BLaER1 treated with 17β-estradiol and CSF1 and Interleukin-3, amounts not matched to agents 10 nM and 100 nM (cell line): ENCODE measurements at regions not wholly inside any gene's neighbourhood (a gene's known extent, or its start where the extent isn't known, plus 50 kb on each side); places are given as distances from the start of the nearest gene placed in this dataset.
"Not testable (repeated sequence)": the region's sequence is repeated elsewhere in the genome, so short reads cannot be mapped to it uniquely, and the experiment has no call there.

Source experiments
- H3K27ac ChIP-seq, 11 experiments: shearing (Covaris generic); formaldehyde crosslinking; 2 replicates each; pipeline ENCODE4 v1.8.1; 2022
- H3K27me3 ChIP-seq, 11 experiments: shearing (Covaris generic); formaldehyde crosslinking; 2 replicates each; pipeline ENCODE4 v1.8.1; 2022
- H3K36me3 ChIP-seq, 11 experiments: shearing (Covaris generic); formaldehyde crosslinking; 2 replicates each; pipeline ENCODE4 v1.8.1; 2022
- H3K4me1 ChIP-seq, 10 experiments: shearing (Covaris generic); formaldehyde crosslinking; 2 replicates each; pipeline ENCODE4 v1.8.1; 2022
- H3K4me2 ChIP-seq, 11 experiments: shearing (Covaris generic); formaldehyde crosslinking; 2 replicates each; pipeline ENCODE4 v1.8.1; 2022
- H3K4me3 ChIP-seq, 10 experiments: shearing (Covaris generic); formaldehyde crosslinking; 2 replicates each; pipeline ENCODE4 v1.8.1; 2022
- H3K9ac ChIP-seq, 11 experiments: shearing (Covaris generic); formaldehyde crosslinking; 2 replicates each; pipeline ENCODE4 v1.8.1; 2022
- H3K9me3 ChIP-seq, 11 experiments: shearing (Covaris generic); formaldehyde crosslinking; replicated peaks in 1 of 11; 2 replicates each; pipeline ENCODE4 v1.8.1; 2022
- H4K20me1 ChIP-seq, 11 experiments: shearing (Covaris generic); formaldehyde crosslinking; 2 replicates each; pipeline ENCODE4 v1.8.1; 2022
- Cebpa-rat ChIP-seq, 11 experiments: shearing (Covaris generic); IDR thresholded peaks; 2 replicates each; pipeline ENCODE4 v1.8.1; 2022

GRCh38 chr14:22500525-22500924 is 88.5 kb downstream of the DAD1 start:
- Histone ChIP-seq H3K9ac (peak overlapping the region in 2 of 11 experiments; percentile 3 to 27; a peak in 3 of 22 replicates), H3K4me1 (peaks cover 15 to 97% (median 78%) of the 10 kb centered on the region in 10 experiments; a peak in 19 of 20 replicates), H4K20me1 (peaks cover 0 to 100% (median 12%) of the 10 kb centered on the region in 11 experiments; a peak in 11 of 22 replicates), H3K4me3 (no peak overlapping the region), H3K27me3 (no peaks in the 10 kb centered on the region), H3K4me2 (peak overlapping the region in 7 of 11 experiments; percentile 6 to 36 (median 19); a peak in 13 of 22 replicates), H3K27ac (peak overlapping the region in 5 of 11 experiments; percentile 2 to 47 (median 24); a peak in 2 of 22 replicates), H3K9me3 (no peaks in the 10 kb centered on the region), H3K36me3 (peaks cover 0 to 100% (median 73%) of the 10 kb centered on the region in 11 experiments; a peak in 14 of 22 replicates)
- no peak for TF ChIP-seq Cebpa-rat (IDR thresholded peaks at IDR 0.05)

- H3K9ac ChIP-seq = 0 out of 22 replicates have a peak overlapping the region, but pooled peaks of 3 of the 11 experiments have one; percentile 0 to 11 (median 8)
- H3K27me3 ChIP-seq = no peaks in the 10 kb centered on the region
- no peak overlapping the region for H3K4me3 ChIP-seq
- peak overlapping the region in 8 of 11 experiments; percentile 13 to 69 (median 31); a peak in 15 of 22 replicates for H3K27ac ChIP-seq
- H3K4me2 ChIP-seq = peak overlapping the region; percentile 47 to 85 (median 69)
- no peak for TF ChIP-seq Cebpa-rat (IDR thresholded peaks at IDR 0.05)
- no peaks in the 10 kb centered on the region for H3K9me3 ChIP-seq
- peaks cover 11 to 100% (median 94%) of the 10 kb centered on the region in 10 experiments for H3K4me1 ChIP-seq
- H4K20me1 ChIP-seq = peaks cover 0 to 100% (median 8%) of the 10 kb centered on the region in 11 experiments; a peak in 11 of 22 replicates
- peaks cover 0 to 100% (median 73%) of the 10 kb centered on the region in 11 experiments; a peak in 14 of 22 replicates for H3K36me3 ChIP-seq
These were observed 91.3 kb downstream of the DAD1 start for GRCh38 chr14:22497671-22498093.

DNA sequence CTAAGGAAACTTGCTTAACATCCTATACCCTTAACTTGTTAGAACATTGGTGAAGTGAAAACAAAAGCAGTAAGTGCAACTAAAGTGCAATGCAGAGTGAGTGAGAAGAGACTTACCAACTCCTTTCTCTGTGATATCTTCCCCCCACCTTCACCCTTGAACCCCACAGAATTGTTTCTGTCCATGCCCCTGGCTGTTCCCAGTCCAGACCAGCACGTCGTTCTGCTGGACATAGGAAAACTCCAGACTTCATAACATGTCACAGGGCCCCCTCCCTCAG is 91.9 kb downstream of the DAD1 start:
- H3K9ac ChIP-seq = peak overlapping the region in 2 of 11 experiments; percentile 0 to 8; a peak in 1 of 22 replicates
- peaks cover 13 to 100% (median 94%) of the 10 kb centered on the region in 10 experiments for H3K4me1 ChIP-seq
- H3K4me2 ChIP-seq = peak overlapping the region in 10 of 11 experiments; percentile 47 to 85 (median 72); a peak in 20 of 22 replicates
- no peak overlapping the region for H3K4me3 ChIP-seq
- no peak for TF ChIP-seq Cebpa-rat (IDR thresholded peaks at IDR 0.05)
- peaks cover 0 to 100% (median 73%) of the 10 kb centered on the region in 11 experiments; a peak in 14 of 22 replicates for H3K36me3 ChIP-seq
- H3K27me3 ChIP-seq = no peaks in the 10 kb centered on the region
- peak overlapping the region in 8 of 11 experiments; percentile 13 to 69 (median 31); a peak in 14 of 22 replicates for H3K27ac ChIP-seq
- peaks cover 0 to 100% (median 5%) of the 10 kb centered on the region in 11 experiments; a peak in 9 of 22 replicates for H4K20me1 ChIP-seq
- no peaks in the 10 kb centered on the region for H3K9me3 ChIP-seq

DNA sequence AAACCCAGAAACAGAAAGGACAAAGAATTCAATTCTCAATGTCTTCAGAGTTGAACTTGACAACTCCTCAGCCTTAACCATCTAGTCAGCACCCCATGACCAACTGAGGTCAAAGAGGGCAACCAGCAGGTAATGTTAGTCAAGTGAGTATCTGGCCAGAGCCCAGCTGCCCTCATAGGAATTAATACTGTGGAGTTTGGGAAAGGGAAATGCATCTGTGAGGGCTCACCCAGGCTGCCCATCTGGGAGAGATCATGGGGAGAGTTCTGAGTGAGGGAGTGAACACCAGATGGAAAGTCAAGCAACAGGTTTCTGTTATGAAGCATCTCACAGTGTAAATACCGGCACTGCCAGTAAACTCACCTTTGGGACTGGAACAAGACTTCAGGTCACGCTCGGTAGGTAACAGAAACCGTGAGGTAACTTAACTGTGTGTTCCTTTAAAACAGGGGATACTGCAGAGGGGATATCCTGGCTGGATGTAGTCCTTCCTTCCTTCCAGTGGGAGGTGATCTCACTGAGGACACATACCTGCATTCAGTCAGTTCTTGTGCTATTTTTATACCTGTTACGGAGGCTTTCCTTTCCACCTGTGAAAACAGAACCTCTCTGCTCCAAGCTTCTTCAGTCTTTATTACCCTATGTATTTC is 94.4 kb downstream of the DAD1 start:
- no peak for TF ChIP-seq Cebpa-rat (IDR thresholded peaks at IDR 0.05)
- no peaks in the 10 kb centered on the region for H3K27me3 ChIP-seq
- H3K36me3 ChIP-seq = peaks cover 0 to 96% (median 58%) of the 10 kb centered on the region in 11 experiments; a peak in 14 of 22 replicates
- peak overlapping the region in 10 of 11 experiments; percentile 3 to 92 (median 78); a peak in 17 of 22 replicates for H3K4me2 ChIP-seq
- H3K27ac ChIP-seq = peak overlapping the region in 7 of 11 experiments; percentile 18 to 89 (median 69); a peak in 10 of 22 replicates
- peak overlapping the region in 2 of 11 experiments; percentile 78 to 80; a peak in 5 of 22 replicates for H3K9ac ChIP-seq
- H4K20me1 ChIP-seq = peaks cover 0 to 86% (median 0%) of the 10 kb centered on the region in 11 experiments; a peak in 7 of 22 replicates
- peaks cover 34 to 98% (median 91%) of the 10 kb centered on the region in 10 experiments for H3K4me1 ChIP-seq
- peak overlapping the region in 3 of 10 experiments; percentile 62 to 71 (median 70); a peak in 4 of 20 replicates for H3K4me3 ChIP-seq
- no peaks in the 10 kb centered on the region for H3K9me3 ChIP-seq

DNA sequence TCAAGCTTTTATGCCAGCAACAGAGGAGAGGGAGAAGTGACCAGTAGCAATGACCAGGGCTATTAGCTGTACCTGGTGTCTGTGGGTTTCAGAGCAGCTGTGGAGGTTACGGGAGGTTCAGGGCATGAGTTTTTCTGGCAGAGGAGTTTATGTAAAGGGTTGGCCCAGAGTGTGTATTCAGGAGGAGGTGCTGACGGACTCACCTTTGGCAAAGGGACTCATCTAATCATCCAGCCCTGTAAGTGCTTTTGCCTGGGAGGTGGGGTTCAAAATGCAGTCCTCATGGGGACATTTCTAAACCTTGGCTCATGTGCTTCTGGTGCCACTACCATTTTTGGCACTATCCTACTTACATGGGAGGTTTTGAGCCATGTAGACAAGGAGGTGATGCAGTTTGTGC is 95.3 kb downstream of the DAD1 start:
- Histone ChIP-seq H3K27ac (peak overlapping the region in 7 of 11 experiments; percentile 21 to 89 (median 69); a peak in 11 of 22 replicates), H4K20me1 (peaks cover 0 to 86% (median 0%) of the 10 kb centered on the region in 11 experiments; a peak in 7 of 22 replicates), H3K36me3 (peaks cover 0 to 95% (median 52%) of the 10 kb centered on the region in 11 experiments; a peak in 14 of 22 replicates), H3K9me3 (no peaks in the 10 kb centered on the region), H3K9ac (peak overlapping the region in 3 of 11 experiments; percentile 78 to 81 (median 80); a peak in 6 of 22 replicates), H3K27me3 (no peaks in the 10 kb centered on the region), H3K4me2 (peak overlapping the region in 9 of 11 experiments; percentile 24 to 92 (median 81); a peak in 17 of 22 replicates), H3K4me1 (peaks cover 39 to 98% (median 95%) of the 10 kb centered on the region in 10 experiments), H3K4me3 (peak overlapping the region in 4 of 10 experiments; percentile 26 to 71 (median 66); a peak in 5 of 20 replicates)
- TF ChIP-seq Cebpa-rat (IDR thresholded peaks at IDR 0.05) = no peak

DNA sequence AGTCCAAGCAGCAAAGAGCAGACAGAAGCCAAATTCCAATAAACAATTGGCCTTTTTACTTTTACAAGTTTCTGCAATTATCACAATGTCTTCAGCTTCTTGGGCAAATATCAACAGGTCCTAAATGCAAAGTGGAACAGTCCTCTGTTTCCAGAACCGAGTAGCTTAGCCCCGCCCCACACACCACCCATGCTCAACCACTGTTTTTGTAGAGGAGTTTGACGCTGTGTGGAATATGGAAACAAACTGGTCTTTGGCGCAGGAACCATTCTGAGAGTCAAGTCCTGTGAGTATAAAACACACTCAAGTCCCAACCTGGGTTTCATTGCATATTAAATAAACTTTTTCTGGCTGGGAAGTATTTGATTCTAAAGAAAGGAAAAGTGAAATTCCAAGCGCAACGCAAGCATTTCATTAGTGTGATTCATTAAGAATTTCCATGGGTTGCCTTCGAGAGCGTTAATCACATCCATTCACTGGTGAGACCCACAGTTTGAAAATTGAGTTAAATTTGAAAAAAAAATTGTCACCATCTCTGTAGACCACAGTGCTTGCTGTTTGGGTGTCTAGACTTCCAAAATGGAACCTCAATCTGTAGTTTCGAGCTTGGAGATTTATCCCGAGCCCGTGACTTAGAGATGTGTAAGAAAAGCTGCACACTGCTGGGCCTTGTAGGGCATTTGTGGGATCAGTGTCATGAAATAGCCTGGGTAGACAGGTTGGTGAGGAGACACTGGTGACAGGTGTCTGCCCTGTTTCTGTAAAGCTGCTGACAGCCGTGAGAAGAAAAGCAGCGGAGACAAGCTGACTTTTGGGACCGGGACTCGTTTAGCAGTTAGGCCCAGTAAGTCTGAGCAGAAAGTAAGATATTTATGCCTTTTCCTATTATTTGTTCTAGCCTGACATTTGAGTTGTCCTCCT is 96.1 kb downstream of the DAD1 start:
- peaks cover 37 to 98% (median 95%) of the 10 kb centered on the region in 10 experiments for H3K4me1 ChIP-seq
- peaks cover 0 to 86% (median 0%) of the 10 kb centered on the region in 11 experiments; a peak in 7 of 22 replicates for H4K20me1 ChIP-seq
- H3K36me3 ChIP-seq = peaks cover 0 to 95% (median 44%) of the 10 kb centered on the region in 11 experiments; a peak in 14 of 22 replicates
- H3K9me3 ChIP-seq = no peaks in the 10 kb centered on the region
- H3K27me3 ChIP-seq = no peaks in the 10 kb centered on the region
- H3K4me3 ChIP-seq = peak overlapping the region in 6 of 10 experiments; percentile 28 to 71 (median 62); a peak in 10 of 20 replicates
- H3K27ac ChIP-seq = peak overlapping the region in 6 of 11 experiments; percentile 53 to 89 (median 70); a peak in 13 of 22 replicates
- H3K9ac ChIP-seq = peak overlapping the region in 6 of 11 experiments; percentile 59 to 81 (median 72); a peak in 12 of 22 replicates
- H3K4me2 ChIP-seq = peak overlapping the region; percentile 39 to 92 (median 81); a peak in 21 of 22 replicates
- TF ChIP-seq Cebpa-rat (IDR thresholded peaks at IDR 0.05) = no peak

GRCh38 chr14:22491683-22492621 is 97.1 kb downstream of the DAD1 start:
- no peak for TF ChIP-seq Cebpa-rat (IDR thresholded peaks at IDR 0.05)
- Histone ChIP-seq H3K9me3 (no peaks in the 10 kb centered on the region), H3K9ac (peak overlapping the region in 9 of 11 experiments; percentile 33 to 81 (median 61); a peak in 17 of 22 replicates), H3K27me3 (no peaks in the 10 kb centered on the region), H3K4me3 (peak overlapping the region in 9 of 10 experiments; percentile 0 to 71 (median 54); a peak in 14 of 20 replicates), H3K36me3 (peaks cover 0 to 95% (median 44%) of the 10 kb centered on the region in 11 experiments; a peak in 14 of 22 replicates), H3K27ac (peak overlapping the region in 8 of 11 experiments; percentile 33 to 89 (median 68); a peak in 16 of 22 replicates), H4K20me1 (peaks cover 0 to 86% (median 0%) of the 10 kb centered on the region in 11 experiments; a peak in 7 of 22 replicates), H3K4me1 (peaks cover 35 to 98% (median 95%) of the 10 kb centered on the region in 10 experiments), H3K4me2 (peak overlapping the region; percentile 39 to 92 (median 81))

- peaks cover 0 to 93% (median 43%) of the 10 kb centered on the region in 11 experiments; a peak in 14 of 22 replicates for H3K36me3 ChIP-seq
- H3K4me3 ChIP-seq = peak overlapping the region in 8 of 10 experiments; percentile 38 to 71 (median 62); a peak in 16 of 20 replicates
- H3K4me2 ChIP-seq = peak overlapping the region; percentile 66 to 92 (median 76)
- H4K20me1 ChIP-seq = peaks cover 0 to 85% (median 0%) of the 10 kb centered on the region in 11 experiments; a peak in 6 of 22 replicates
- peak overlapping the region in 10 of 11 experiments; percentile 11 to 92 (median 72); a peak in 19 of 22 replicates for H3K9ac ChIP-seq
- H3K27ac ChIP-seq = peak overlapping the region in 8 of 11 experiments; percentile 42 to 92 (median 74); a peak in 16 of 22 replicates
- H3K9me3 ChIP-seq, H3K27me3 ChIP-seq: not testable (repeated sequence)
- H3K4me1 ChIP-seq = peaks cover 44 to 98% (median 95%) of the 10 kb centered on the region in 10 experiments
These were observed 98.0 kb downstream of the DAD1 start for GRCh38 chr14:22491053-22491452.
